Upper lobe of left lung (tissue), 6 donors: ENCODE measurements at regions not wholly inside any gene's neighbourhood (a gene's known extent, or its start where the extent isn't known, plus 50 kb on each side); places are given as distances from the start of the nearest gene placed in this dataset.

Source experiments
- ATAC-seq, 2 donors: fragments of 200-7000 bp; cut with Tn5 transposase; one replicate each; pipeline ENCODE4 v1.9.1; 2022; ENCODE audit warnings: mild to moderate bottlenecking in 2 of 2, moderate library complexity in 2 of 2; ENCODE audit not compliant: low FRiP score in 2 of 2
- DNase-seq, 2 donors: peaks; one replicate each; pipeline ENCODE4 v3.0.0-alpha.2; 2019 to 2020
- H3K27ac ChIP-seq, 4 donors: fragments of 200-600 bp; sonication (generic); one replicate each; pipeline ENCODE4 v1.5.1; 2016 to 2019
- H3K27me3 ChIP-seq, 4 donors: fragments of 200-600 bp; sonication (generic); one replicate each; pipeline ENCODE4 v1.5.1; 2017 to 2019
- H3K36me3 ChIP-seq, 4 donors: fragments of 200-600 bp; sonication (generic); one replicate each; pipeline ENCODE4 v1.5.1; 2016 to 2019
- H3K4me1 ChIP-seq, 4 donors: fragments of 200-600 bp; sonication (generic); one replicate each; pipeline ENCODE4 v1.5.1; 2018 to 2019
- H3K4me3 ChIP-seq, 4 donors: fragments of 200-600 bp; sonication (generic); one replicate each; pipeline ENCODE4 v1.5.1; 2017 to 2019; ENCODE audit warnings: mild to moderate bottlenecking in 2 of 4, moderate library complexity in 1 of 4
- H3K9me3 ChIP-seq, 4 donors: fragments of 200-600 bp; sonication (generic); one replicate each; pipeline ENCODE4 v1.5.1; 2018 to 2019
- CTCF ChIP-seq, 6 experiments: fragments of 450-650 bp in 4 of 6; fragments of 200-600 bp in 2 of 6; sonication (generic) in 2 of 6; IDR thresholded peaks; one replicate each; pipeline ENCODE4 v1.5.1; 2016 to 2019; ENCODE audit warnings: antibody characterized with exemption in 6 of 6
- EP300 ChIP-seq, 4 donors: sonication (generic); formaldehyde crosslinking; IDR thresholded peaks; one replicate each; pipeline ENCODE4 v1.5.1; 2017; ENCODE audit warnings: antibody characterized with exemption in 4 of 4, control low read depth in 2 of 4
- POLR2A ChIP-seq, 4 donors: fragments of 450-650 bp; IDR thresholded peaks; one replicate each; pipeline ENCODE4 v1.5.1; 2016 to 2017; ENCODE audit warnings: antibody characterized with exemption in 4 of 4, mild to moderate bottlenecking in 2 of 4
- POLR2AphosphoS5 ChIP-seq, 2 donors: sonication (generic); formaldehyde crosslinking; IDR thresholded peaks; one replicate each; pipeline ENCODE4 v1.5.1; 2017; ENCODE audit warnings: antibody characterized with exemption in 2 of 2
- WGBS, 2 donors: methylation state at CpG; one replicate each; pipeline ENCODE4 v1.1.5; 2017 to 2018; 5-methylcytosine and 5-hydroxymethylcytosine counted together
- donor health status: DM: no; HTN: no; CAD: no; lungs with moderate emphysema.
- donor health status: DM: no; HTN: yes; CAD: no; lungs with severe emphysema.

- DNase-seq, result no peak
- H3K4me3 ChIP-seq, result no peak overlapping the region
- no peak for TF ChIP-seq POLR2A (IDR thresholded peaks at IDR 0.05)
- TF ChIP-seq CTCF (IDR thresholded peaks at IDR 0.05), result no peak
- TF ChIP-seq POLR2AphosphoS5 (IDR thresholded peaks at IDR 0.05), result no peak
- TF ChIP-seq EP300 (IDR thresholded peaks at IDR 0.05), result no peak
- no peaks in the 10 kb centered on the region for H3K4me1 ChIP-seq
- H3K27ac ChIP-seq, result no peak overlapping the region
- no peak for ATAC-seq
- H3K9me3 ChIP-seq, result no peaks in the 10 kb centered on the region
- 75 to 83% methylated on average over 3 of the region's 3 CpGs for WGBS, 2 donors
- H3K27me3 ChIP-seq, result no peaks in the 10 kb centered on the region
- H3K36me3 ChIP-seq, result no peaks in the 10 kb centered on the region
Measured at GRCh38 chr16:55107851-55108250, 177.2 kb downstream of the IRX5 start.

GRCh38 chr16:55113210-55113609 lies 182.5 kb downstream of the IRX5 start:
- ATAC-seq (no peak), DNase-seq (no peak)
- TF ChIP-seq EP300 (IDR thresholded peaks at IDR 0.05), result no peak
- no peak for TF ChIP-seq CTCF (IDR thresholded peaks at IDR 0.05)
- TF ChIP-seq POLR2AphosphoS5 (IDR thresholded peaks at IDR 0.05), result no peak
- TF ChIP-seq POLR2A (IDR thresholded peaks at IDR 0.05), result no peak
- Histone ChIP-seq H3K4me1 (no peaks in the 10 kb centered on the region), H3K4me3 (no peak overlapping the region), H3K36me3 (no peaks in the 10 kb centered on the region), H3K27me3 (no peaks in the 10 kb centered on the region), H3K9me3 (no peaks in the 10 kb centered on the region), H3K27ac (no peak overlapping the region)
- 71 to 91% methylated on average over 2 of the region's 2 CpGs for WGBS, 2 donors

GRCh38 chr16:55115506-55115905 lies 184.8 kb downstream of the IRX5 start:
- H3K27me3 ChIP-seq, result no peaks in the 10 kb centered on the region
- 70 to 89% methylated on average over 1 to 2 of the region's 2 CpGs for WGBS, 2 donors

GRCh38 chr16:55116165-55116920 lies 185.7 kb downstream of the IRX5 start:
- ATAC-seq (no peak), DNase-seq (no peak)
- no peak for TF ChIP-seq POLR2AphosphoS5 (IDR thresholded peaks at IDR 0.05)
- TF ChIP-seq POLR2A (IDR thresholded peaks at IDR 0.05), result no peak
- no peak for TF ChIP-seq CTCF (IDR thresholded peaks at IDR 0.05)
- TF ChIP-seq EP300 (IDR thresholded peaks at IDR 0.05), result no peak
- 84 to 93% methylated on average over 14 of the region's 14 CpGs for WGBS, 2 donors
- H3K4me1 ChIP-seq, result no peaks in the 10 kb centered on the region
- H3K27ac ChIP-seq, result no peak overlapping the region
- H3K9me3 ChIP-seq, result no peaks in the 10 kb centered on the region
- H3K27me3 ChIP-seq, result no peaks in the 10 kb centered on the region
- no peaks in the 10 kb centered on the region for H3K36me3 ChIP-seq
- no peak overlapping the region for H3K4me3 ChIP-seq

More at GRCh38 chr16:55115506-55115905, 184.8 kb downstream of the IRX5 start:
- ATAC-seq (no peak), DNase-seq (no peak)
- no peak for TF ChIP-seq POLR2AphosphoS5 (IDR thresholded peaks at IDR 0.05)
- TF ChIP-seq POLR2A (IDR thresholded peaks at IDR 0.05), result no peak
- H3K4me1 ChIP-seq, result no peaks in the 10 kb centered on the region
- no peak overlapping the region for H3K4me3 ChIP-seq
- no peaks in the 10 kb centered on the region for H3K9me3 ChIP-seq
- H3K36me3 ChIP-seq, result no peaks in the 10 kb centered on the region
- no peak overlapping the region for H3K27ac ChIP-seq

- Histone ChIP-seq H3K27me3 (no peaks in the 10 kb centered on the region), H3K4me3 (no peak overlapping the region), H3K9me3 (no peaks in the 10 kb centered on the region), H3K36me3 (no peaks in the 10 kb centered on the region), H3K4me1 (no peaks in the 10 kb centered on the region), H3K27ac (no peak overlapping the region)
- ATAC-seq (no peak), DNase-seq (peak in 1 of 2 donors; percentile 22)
- 80 to 92% methylated on average over 8 to 10 of the region's 10 CpGs for WGBS, 2 donors
- TF ChIP-seq POLR2AphosphoS5 (IDR thresholded peaks at IDR 0.05), result no peak
- no peak for TF ChIP-seq POLR2A (IDR thresholded peaks at IDR 0.05)
Measured at GRCh38 chr16:55118701-55119260, 188.1 kb downstream of the IRX5 start.
